HG02678 (cell line): ENCODE measurements at regions not wholly inside any gene's neighbourhood (a gene's known extent, or its start where the extent isn't known, plus 50 kb on each side); places are given as distances from the start of the nearest gene placed in this dataset.

Experiments
- ATAC-seq: cut with Tn5 transposase; IDR thresholded peaks from one replicate; pipeline ENCODE4 v1.9.1; 2021; ENCODE audit warnings: mild to moderate bottlenecking, moderate library complexity; ENCODE audit not compliant: unreplicated experiment

GRCh38 chr10:105834261-105835059 is 1193.4 kb downstream of the SORCS3 start:
- ATAC-seq = no peak

- no peak for ATAC-seq
Measured at GRCh38 chr10:105827133-105827532, 1186.0 kb downstream of the SORCS3 start.

GRCh38 chr10:105807935-105808587 is 1167.0 kb downstream of the SORCS3 start:
- no peak for ATAC-seq

- ATAC-seq = no peak
Measured at GRCh38 chr10:105803206-105803605, 1162.1 kb downstream of the SORCS3 start.

GRCh38 chr10:105800641-105801040 is 1159.6 kb downstream of the SORCS3 start:
- ATAC-seq = no peak

- no peak for ATAC-seq
Measured at GRCh38 chr10:105798328-105798889, 1157.3 kb downstream of the SORCS3 start.

- peak; percentile 64 for ATAC-seq
Measured at GRCh38 chr10:105797234-105797890, 1156.3 kb downstream of the SORCS3 start.

GRCh38 chr10:105793071-105793470 is 1152.0 kb downstream of the SORCS3 start:
- ATAC-seq = no peak

- no peak for ATAC-seq
Measured at GRCh38 chr10:105785721-105786120, 1144.6 kb downstream of the SORCS3 start.

- no peak for ATAC-seq
Measured at GRCh38 chr10:105783936-105784483, 1142.9 kb downstream of the SORCS3 start.

- ATAC-seq = no peak
Measured at GRCh38 chr10:105774881-105775280, 1133.8 kb downstream of the SORCS3 start.

GRCh38 chr10:105774351-105774750 is 1133.3 kb downstream of the SORCS3 start:
- no peak for ATAC-seq

- no peak for ATAC-seq
Measured at GRCh38 chr10:105770524-105771212, 1129.6 kb downstream of the SORCS3 start.

GRCh38 chr10:105769248-105770184 is 1128.4 kb downstream of the SORCS3 start:
- no peak for ATAC-seq

GRCh38 chr10:105763611-105764010 is 1122.5 kb downstream of the SORCS3 start:
- ATAC-seq = no peak

- ATAC-seq = no peak
Measured at GRCh38 chr10:105761576-105762260, 1120.6 kb downstream of the SORCS3 start.

GRCh38 chr10:105759669-105760068 is 1118.6 kb downstream of the SORCS3 start:
- no peak for ATAC-seq

- ATAC-seq = no peak
Measured at GRCh38 chr10:105758209-105758998, 1117.3 kb downstream of the SORCS3 start.
